DMS153 (cell line): ENCODE measurements at regions not wholly inside any gene's neighbourhood (a gene's known extent, or its start where the extent isn't known, plus 50 kb on each side); places are given as distances from the start of the nearest gene placed in this dataset.
A peak's percentile ranks its signal among the peaks of the same experiment; 100 is the strongest.
"Not testable (repeated sequence)": the region's sequence is repeated elsewhere in the genome, so short reads cannot be mapped to it uniquely, and the experiment has no call there.

Experiments used
- DNase-seq: peaks from one replicate; lab custom pipeline; 2025; lab: John Stamatoyannopoulos, UW

GRCh38 chr16:50497592-50497991, 50.6 kb upstream of the NKD1 start:
- no peak for DNase-seq

DNA sequence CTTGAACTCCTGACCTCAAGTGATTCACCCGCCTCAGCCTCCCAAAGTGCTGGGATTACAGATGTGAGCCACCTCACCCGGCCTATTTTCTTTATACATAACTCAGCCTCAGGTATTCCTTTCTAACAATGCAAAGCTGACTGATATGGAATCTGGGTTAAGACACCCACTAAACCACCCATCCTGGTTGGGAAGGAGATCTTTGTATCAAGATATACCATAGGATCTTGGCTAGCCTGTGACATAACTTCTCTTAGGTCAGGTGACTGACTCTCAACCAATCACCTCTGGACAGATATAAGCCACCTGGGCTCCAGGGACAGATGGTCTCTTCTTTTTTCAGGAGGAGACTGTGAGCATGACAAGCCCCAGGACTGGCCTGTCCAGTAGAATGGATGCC, 51.2 kb upstream of the NKD1 start:
- DNase-seq = no peak

GRCh38 chr16:50495673-50496072, 52.5 kb upstream of the NKD1 start:
- DNase-seq = no peak

DNA sequence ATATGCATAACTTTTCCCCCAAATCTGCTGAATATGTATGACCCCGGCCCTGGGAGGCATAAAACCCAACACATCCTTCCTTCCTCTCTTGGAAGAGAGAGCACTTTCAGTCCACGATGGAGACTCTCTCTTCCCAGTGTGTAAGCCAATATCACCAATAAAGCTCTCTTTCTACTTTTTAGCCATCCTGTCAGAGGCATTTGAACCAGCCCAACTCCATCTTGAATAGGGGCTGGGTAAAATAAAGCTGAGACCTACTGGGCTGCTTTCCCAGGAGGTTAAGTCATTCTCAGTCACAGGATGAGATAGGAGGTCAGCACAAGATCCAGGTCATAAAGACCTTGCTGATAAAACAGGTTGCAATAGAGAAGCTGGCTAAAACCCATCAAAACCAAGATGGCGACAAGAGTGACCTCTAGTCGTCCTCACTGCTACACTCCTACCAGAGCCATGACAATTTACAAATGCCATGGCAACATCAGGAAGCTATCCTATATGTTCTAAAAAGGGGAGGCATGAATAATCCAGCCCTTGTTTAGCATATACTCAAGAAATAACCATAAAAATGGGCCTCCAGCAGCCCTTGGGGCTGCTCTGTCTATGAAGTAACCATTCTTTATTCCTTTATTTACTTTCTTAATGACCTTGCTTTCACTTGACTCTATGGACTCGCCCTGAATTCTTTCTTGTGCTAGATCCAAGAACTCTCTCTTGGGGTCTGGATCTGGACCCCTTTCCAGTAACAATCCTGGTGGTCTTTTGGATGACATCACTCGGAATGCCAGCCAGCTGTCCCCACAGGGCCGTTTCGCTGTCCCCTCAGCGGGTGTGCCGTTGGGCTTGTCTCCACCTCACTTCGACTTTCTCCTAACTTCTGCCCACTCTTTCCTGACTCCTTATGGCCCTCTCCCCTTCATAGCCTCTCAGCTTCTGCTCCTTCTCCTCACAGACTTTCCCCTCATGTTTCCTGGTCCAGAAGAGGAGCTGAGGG, 53.4 kb upstream of the NKD1 start:
- DNase-seq = no peak

- DNase-seq = no peak
Measured at GRCh38 chr16:50491516-50491915, 56.7 kb upstream of the NKD1 start.

DNA sequence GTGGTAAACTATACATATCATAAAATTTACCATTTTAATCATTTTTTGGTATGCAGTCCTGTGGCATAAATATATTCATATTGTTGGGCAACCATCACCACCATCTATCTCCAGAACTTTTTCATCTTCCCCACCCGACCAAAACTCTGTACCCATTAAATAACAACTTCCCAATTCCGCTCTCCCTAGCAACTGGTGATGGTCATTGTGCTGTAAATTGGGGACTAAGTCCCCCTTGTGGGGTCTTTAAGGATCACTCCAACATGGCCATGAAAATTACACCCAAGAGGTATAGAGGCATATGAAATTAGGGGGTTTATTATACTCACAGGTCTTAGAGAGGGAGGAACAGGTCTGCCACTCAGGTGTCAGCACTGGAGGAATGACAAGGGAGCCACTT, 57.4 kb upstream of the NKD1 start:
- DNase-seq = no peak

- no peak for DNase-seq
Measured at GRCh38 chr16:50489182-50489581, 59.0 kb upstream of the NKD1 start.

GRCh38 chr16:50487528-50487927, 60.7 kb upstream of the NKD1 start:
- no peak for DNase-seq

DNA sequence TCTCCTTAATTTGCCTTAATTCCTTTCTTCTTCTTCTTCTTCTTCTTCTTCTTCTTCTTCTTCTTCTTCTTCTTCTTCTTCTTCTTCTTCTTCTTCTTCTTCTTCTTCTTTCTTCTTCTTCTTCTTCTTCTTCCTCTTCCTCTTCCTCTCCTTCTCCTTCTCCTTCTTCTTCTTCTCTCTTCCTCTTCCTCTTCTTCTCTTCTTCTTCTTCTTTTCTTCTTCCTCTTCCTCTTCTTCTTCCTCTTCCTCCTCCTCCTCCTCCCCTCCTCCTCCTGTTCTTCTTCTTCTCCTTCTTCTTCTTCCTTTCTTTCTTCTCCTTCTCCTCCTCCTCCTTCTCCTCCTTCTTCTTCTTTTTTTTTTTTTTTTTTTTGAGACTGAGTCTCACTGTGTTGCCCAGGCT, 62.0 kb upstream of the NKD1 start:
- DNase-seq = not testable (repeated sequence)

DNA sequence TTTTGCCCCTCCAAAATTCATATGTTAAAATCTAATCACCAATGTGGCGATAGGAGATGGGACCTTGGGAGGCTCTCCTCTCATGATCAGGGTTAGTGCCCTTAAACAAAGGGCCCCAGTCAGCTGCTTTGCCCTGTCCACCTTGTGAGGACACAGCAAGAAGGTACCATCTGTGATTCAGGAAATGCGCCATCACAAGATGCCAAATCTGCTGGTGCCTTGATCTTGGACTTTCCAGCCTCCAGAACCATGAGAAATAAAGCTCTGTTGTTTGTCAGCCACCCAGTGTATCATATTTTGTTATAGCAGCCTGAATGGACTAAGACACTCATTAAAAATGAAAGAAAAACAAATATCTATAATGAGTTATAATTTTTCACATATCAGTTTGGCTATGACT, 63.0 kb upstream of the NKD1 start:
- no peak for DNase-seq

DNA sequence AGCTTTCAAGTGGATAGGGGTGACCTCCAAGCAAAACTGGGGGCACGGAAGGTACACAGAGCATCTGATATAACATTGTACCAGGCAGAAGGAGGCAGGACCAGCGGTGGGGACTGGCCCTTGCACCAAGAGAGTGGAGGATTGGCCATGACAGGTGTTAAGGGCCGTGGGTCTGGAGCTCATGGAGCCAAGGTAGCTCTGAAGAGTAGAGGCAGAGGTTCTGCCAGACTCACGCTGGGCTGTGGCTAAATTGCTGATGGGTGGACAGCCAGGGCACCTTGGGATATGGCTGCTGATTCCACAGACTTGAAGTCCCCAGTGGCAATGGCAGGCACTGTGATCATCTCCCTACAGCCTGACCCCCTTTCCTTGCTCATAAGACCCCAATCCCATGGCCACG, 65.9 kb upstream of the NKD1 start:
- no peak for DNase-seq

- DNase-seq = no peak
Measured at GRCh38 chr16:50480206-50480605, 68.0 kb upstream of the NKD1 start.

- no peak for DNase-seq
Measured at GRCh38 chr16:50479771-50480170, 68.4 kb upstream of the NKD1 start.

- DNase-seq = peak; percentile 74
Measured at GRCh38 chr16:50478773-50479149, 69.4 kb upstream of the NKD1 start.

DNA sequence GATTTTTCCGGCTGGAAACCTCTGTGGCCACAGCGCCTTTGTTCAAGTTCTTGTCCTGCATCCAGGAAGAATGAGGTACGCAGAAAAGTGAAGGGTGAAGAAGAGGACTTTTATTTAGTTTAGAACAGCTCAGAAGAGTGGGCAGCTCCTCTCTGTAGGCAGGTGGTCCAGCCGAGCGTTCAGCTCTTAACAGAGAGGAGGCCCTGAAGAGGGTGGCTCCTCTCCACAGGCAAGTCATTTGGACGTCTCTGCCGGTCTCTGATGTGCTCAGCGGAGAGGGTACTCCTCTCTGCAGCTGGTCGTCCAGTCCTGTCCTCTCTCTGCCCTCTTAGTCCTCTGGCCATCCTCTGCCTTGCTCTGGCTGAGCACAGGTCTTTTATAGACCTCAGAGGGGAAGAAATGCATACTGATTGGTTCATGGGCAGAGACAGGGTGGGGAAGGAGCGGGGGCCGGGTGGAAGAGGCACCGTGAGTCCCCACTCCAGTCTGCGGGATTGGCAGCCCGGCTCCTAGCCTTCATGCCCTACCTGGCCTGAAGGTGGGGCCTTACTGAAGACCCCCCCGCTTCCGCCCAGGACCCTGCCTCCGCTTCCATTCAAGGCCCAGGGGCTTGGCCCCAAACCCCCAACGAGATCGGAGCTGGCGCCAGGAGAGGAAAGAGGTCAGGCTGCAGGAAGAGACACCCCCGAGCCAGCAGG, 70.0 kb upstream of the NKD1 start:
- peak; percentile 50 for DNase-seq

GRCh38 chr16:50476486-50477255, 71.5 kb upstream of the NKD1 start:
- no peak for DNase-seq

- DNase-seq = no peak
Measured at GRCh38 chr16:50475170-50475569, 73.0 kb upstream of the NKD1 start.

GRCh38 chr16:50474138-50474537, 74.1 kb upstream of the NKD1 start:
- DNase-seq = no peak

DNA sequence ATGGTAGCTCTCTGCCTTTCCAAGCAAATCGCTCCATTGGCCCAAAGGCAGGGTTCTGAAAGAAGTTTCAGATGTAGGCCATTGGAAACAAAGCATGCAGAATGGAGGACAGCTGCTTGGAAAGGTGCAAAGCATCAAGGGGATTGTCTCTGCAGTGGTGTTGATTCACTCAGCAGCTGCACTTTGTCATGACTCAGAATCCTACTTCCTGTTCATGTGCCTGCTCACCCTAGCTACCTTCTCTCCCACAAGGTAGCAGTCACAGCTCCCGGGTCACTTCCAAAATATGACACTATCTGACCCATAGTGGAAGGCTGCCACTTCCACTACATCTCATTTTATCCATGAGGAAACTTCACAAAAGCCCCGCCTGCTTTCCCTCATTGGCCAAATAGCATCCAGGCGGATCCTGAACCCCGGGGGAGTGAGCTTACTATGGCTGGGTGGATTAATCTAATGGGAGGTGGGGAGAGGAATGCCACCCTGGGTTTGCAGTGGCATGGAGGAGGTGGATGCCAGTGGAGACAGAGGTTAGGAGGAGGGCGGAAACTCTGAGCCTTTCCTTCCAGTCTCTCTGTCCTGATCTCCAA, 74.7 kb upstream of the NKD1 start:
- DNase-seq = peak; percentile 16

DNA sequence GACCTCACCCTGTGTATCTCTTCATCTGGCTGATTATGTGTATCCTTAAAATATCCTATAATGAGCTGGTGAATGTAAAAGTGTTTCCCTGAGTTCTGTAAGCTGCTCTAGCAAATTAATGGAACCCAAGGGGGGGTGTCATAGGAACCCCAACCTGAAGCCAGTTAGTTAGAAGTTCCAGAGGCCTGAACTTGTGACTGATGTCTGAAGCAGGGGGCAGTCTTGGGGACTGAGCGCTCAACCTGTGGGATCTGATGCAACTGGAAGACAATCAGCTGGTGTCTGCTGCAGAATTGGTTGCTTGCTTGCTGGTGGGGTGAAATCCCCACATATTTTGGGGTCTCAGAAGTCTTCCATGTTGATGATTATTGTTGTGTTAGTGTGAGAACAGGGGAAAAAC, 75.7 kb upstream of the NKD1 start:
- no peak for DNase-seq

GRCh38 chr16:50470687-50471086, 77.5 kb upstream of the NKD1 start:
- DNase-seq = no peak

- DNase-seq = no peak
Measured at GRCh38 chr16:50469744-50470321, 78.4 kb upstream of the NKD1 start.
